Body of pancreas (tissue), 4 donors: ENCODE measurements at regions not wholly inside any gene's neighbourhood (a gene's known extent, or its start where the extent isn't known, plus 50 kb on each side); places are given as distances from the start of the nearest gene placed in this dataset.
"Not testable (repeated sequence)": the region's sequence is repeated elsewhere in the genome, so short reads cannot be mapped to it uniquely, and the experiment has no call there.

Experiments
- ATAC-seq: fragments of 150-250 bp; one replicate; pipeline ENCODE4 v1.9.1; 2016
- DNase-seq, 4 donors: peaks; one replicate each; pipeline ENCODE4 v3.0.0-alpha.2; 2019
- H3K27ac ChIP-seq, 4 donors: fragments of 200-600 bp; sonication (generic); 1 replicate in 3 of 4; 2 replicates in 1 of 4; pipeline versions ENCODE4 v1.5.1 to v1.6.1; 2016 to 2019; ENCODE audit warnings: mild to moderate bottlenecking in 1 of 4, mixed read lengths in 1 of 4, moderate library complexity in 1 of 4
- H3K27me3 ChIP-seq, 2 donors: fragments of 200-600 bp; sonication (generic); one replicate each; pipeline ENCODE4 v1.6.0; 2016; ENCODE audit warnings: mild to moderate bottlenecking in 1 of 2
- H3K36me3 ChIP-seq, 2 donors: fragments of 200-600 bp; sonication (generic); replicated peaks in 1 of 2; 2 replicates each; pipeline ENCODE4 v1.5.1; 2016; ENCODE audit warnings: low read depth in 2 of 2; ENCODE audit not compliant: insufficient read depth in 1 of 2
- H3K4me1 ChIP-seq: fragments of 200-600 bp; sonication (generic); one replicate; pipeline ENCODE4 v1.6.0; 2016
- H3K4me3 ChIP-seq, 2 donors: fragments of 200-600 bp; sonication (generic); 1 replicate in 1 of 2; 2 replicates in 1 of 2; pipeline ENCODE4 v1.5.1; 2016 to 2019
- H3K9me3 ChIP-seq, 3 donors: fragments of 200-600 bp; sonication (generic); 1 replicate in 2 of 3; 2 replicates in 1 of 3; pipeline ENCODE4 v1.5.1; 2016
- CTCF ChIP-seq, 7 experiments: fragments of 450-650 bp in 4 of 7; fragments of 200-600 bp in 3 of 7; sonication (generic) in 3 of 7; IDR thresholded peaks; one replicate each; pipeline ENCODE4 v1.5.1; 2016 to 2019; ENCODE audit warnings: antibody characterized with exemption in 7 of 7
- POLR2A ChIP-seq, 3 donors: fragments of 450-650 bp; IDR thresholded peaks; one replicate each; pipeline ENCODE4 v1.6.1; 2016; ENCODE audit warnings: antibody characterized with exemption in 3 of 3, mild to moderate bottlenecking in 2 of 3
- WGBS, 2 donors: methylation state at CpG; one replicate each; pipeline ENCODE4 v1.1.5; 2017; 5-methylcytosine and 5-hydroxymethylcytosine counted together
- intact Hi-C: fragments of 100-400 bp; cut with DNase I; formaldehyde crosslinking; loops from one replicate; pipeline ENCODE4 v1.15.1; 2023

- Histone ChIP-seq H3K4me3 (no peak overlapping the region), H3K4me1 (no peaks in the 10 kb centered on the region), H3K36me3 (no peaks in the 10 kb centered on the region), H3K27me3 (no peaks in the 10 kb centered on the region), H3K9me3 (peaks cover 0 to 2% (median 0%) of the 10 kb centered on the region in 3 donors), H3K27ac (no peak overlapping the region)
- intact Hi-C loops: no loop called here
- DNase-seq (no peak), ATAC-seq (no peak)
- no peak for TF ChIP-seq CTCF (IDR thresholded peaks at IDR 0.05)
- TF ChIP-seq POLR2A (IDR thresholded peaks at IDR 0.05): no peak
- WGBS, 2 donors: 41 to 47% methylated on average over 6 of the region's 6 CpGs
Measured at GRCh38 chr6:9236443-9236842, 801.1 kb upstream of the SLC35B3 start.

GRCh38 chr6:9233686-9234085 lies 798.3 kb upstream of the SLC35B3 start:
- no peak for TF ChIP-seq POLR2A (IDR thresholded peaks at IDR 0.05)
- TF ChIP-seq CTCF (IDR thresholded peaks at IDR 0.05): no peak
- Histone ChIP-seq H3K9me3 (peaks cover 0 to 4% (median 0%) of the 10 kb centered on the region in 3 donors), H3K27me3 (no peaks in the 10 kb centered on the region), H3K27ac (no peak overlapping the region), H3K4me1 (no peaks in the 10 kb centered on the region), H3K36me3 (no peaks in the 10 kb centered on the region), H3K4me3 (no peak overlapping the region)
- intact Hi-C loops: no loop called here
- ATAC-seq: no peak
- DNase-seq: no peak
- WGBS, 2 donors: 90 to 96% methylated on average over 1 of the region's 1 CpG

GRCh38 chr6:9233226-9233625 lies 797.9 kb upstream of the SLC35B3 start:
- 5 to 6% methylated on average over 2 of the region's 2 CpGs for WGBS, 2 donors
- no peak for TF ChIP-seq POLR2A (IDR thresholded peaks at IDR 0.05)
- no peak for TF ChIP-seq CTCF (IDR thresholded peaks at IDR 0.05)
- peaks cover 0 to 4% (median 0%) of the 10 kb centered on the region in 3 donors for H3K9me3 ChIP-seq
- ATAC-seq (no peak), DNase-seq (no peak)
- H3K4me1 ChIP-seq: no peaks in the 10 kb centered on the region
- H3K27ac ChIP-seq: no peak overlapping the region
- H3K36me3 ChIP-seq: no peaks in the 10 kb centered on the region
- H3K27me3 ChIP-seq: no peaks in the 10 kb centered on the region
- H3K4me3 ChIP-seq: no peak overlapping the region
- intact Hi-C loops: no loop called here

DNA sequence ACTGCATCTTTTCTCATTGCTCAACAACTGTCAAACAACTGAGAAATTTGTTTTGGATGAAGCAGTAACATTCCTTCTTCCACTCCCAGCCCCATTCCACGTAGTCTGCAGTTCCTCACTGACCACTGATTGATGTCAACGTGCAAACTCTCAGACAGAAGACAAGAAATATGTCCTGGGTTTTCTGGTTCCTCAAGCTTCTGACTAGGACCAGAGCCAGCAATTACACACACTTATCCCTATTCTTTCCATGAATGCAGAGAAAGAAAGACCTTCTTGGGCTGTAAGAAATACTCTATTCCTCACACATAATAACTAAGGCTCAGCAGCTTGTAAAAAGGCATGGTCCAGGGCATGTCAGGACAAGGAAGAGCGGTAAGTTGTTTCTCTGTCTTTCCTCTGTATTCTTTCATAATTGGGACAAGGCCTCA lies 790.1 kb upstream of the SLC35B3 start:
- Histone ChIP-seq H3K4me3 (no peak overlapping the region), H3K27ac (no peak overlapping the region), H3K9me3 (no peaks in the 10 kb centered on the region), H3K27me3 (no peaks in the 10 kb centered on the region), H3K4me1 (no peaks in the 10 kb centered on the region), H3K36me3 (no peaks in the 10 kb centered on the region)
- TF ChIP-seq POLR2A (IDR thresholded peaks at IDR 0.05) (no peak), CTCF (IDR thresholded peaks at IDR 0.05) (no peak)
- no peak for ATAC-seq
- DNase-seq: no peak
- intact Hi-C loops: no loop called here
- WGBS, 2 donors: 29 to 37% methylated on average over 3 of the region's 3 CpGs

- no peaks in the 10 kb centered on the region for H3K9me3 ChIP-seq
- no peak for DNase-seq
- intact Hi-C loops: no loop called here
- 72 to 74% methylated on average over 1 of the region's 1 CpG for WGBS, 2 donors
- no peaks in the 10 kb centered on the region for H3K27me3 ChIP-seq
- TF ChIP-seq CTCF (IDR thresholded peaks at IDR 0.05) (no peak), POLR2A (IDR thresholded peaks at IDR 0.05) (no peak)
- no peaks in the 10 kb centered on the region for H3K4me1 ChIP-seq
- no peaks in the 10 kb centered on the region for H3K36me3 ChIP-seq
- no peak overlapping the region for H3K27ac ChIP-seq
- no peak overlapping the region for H3K4me3 ChIP-seq
- ATAC-seq: no peak
Measured at GRCh38 chr6:9224539-9224938, 789.2 kb upstream of the SLC35B3 start.

- intact Hi-C loops, H3K27ac ChIP-seq, DNase-seq, H3K4me3 ChIP-seq, H3K36me3 ChIP-seq, H3K4me1 ChIP-seq, H3K27me3 ChIP-seq, ATAC-seq, H3K9me3 ChIP-seq: not testable (repeated sequence)
- WGBS, 2 donors: 74 to 75% methylated on average over 7 to 8 of the region's 8 CpGs
Measured at GRCh38 chr6:9213717-9214116, 778.4 kb upstream of the SLC35B3 start.
